ENCODE measurements at regions not wholly inside any gene's neighbourhood (a gene's known extent, or its start where the extent isn't known, plus 50 kb on each side); places are given as distances from the start of the nearest gene placed in this dataset.
"Not testable (repeated sequence)": the region's sequence is repeated elsewhere in the genome, so short reads cannot be mapped to it uniquely, and the experiment has no call there.

DNA sequence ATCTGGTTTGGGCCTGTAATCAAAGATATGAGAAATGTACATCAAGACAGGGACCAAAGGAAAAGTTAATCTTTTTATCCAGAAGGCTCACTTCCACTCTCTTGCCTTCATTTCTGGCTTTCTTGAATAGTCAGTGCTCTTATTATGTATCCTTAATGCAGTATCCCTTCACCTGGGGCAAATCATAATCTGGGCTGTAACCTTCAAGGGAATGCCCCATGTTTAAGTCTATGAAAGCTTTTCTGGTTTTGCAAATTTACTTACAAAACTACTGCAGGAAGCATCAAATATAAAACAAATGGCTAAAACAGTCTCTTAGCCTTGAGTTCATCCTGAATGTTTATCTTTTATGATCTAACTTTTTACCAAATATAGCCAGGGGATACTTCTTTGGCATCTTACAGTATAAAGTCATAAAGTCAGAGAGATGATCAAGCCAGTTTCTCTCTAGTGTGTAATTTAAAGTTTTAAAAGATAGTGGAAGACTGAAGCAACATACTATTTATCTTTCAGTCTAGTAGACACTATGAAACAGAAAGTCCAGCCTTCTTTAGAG is 1214.8 kb downstream of the STIM2 start:
- Histone ChIP-seq H3K9me3 (ENCODE audit: control insufficient read depth in 1 of 2, insufficient read depth in 1 of 2, low read length in 2 of 2) (peaks cover 0 to 9% of the 10 kb centered on the region in 2 experiments), H3K4me1 (ENCODE audit: insufficient read depth, low read length) (no peaks in the 10 kb centered on the region), H3K4me3 (ENCODE audit: low read length) (no peak overlapping the region), H3K36me3 (ENCODE audit: insufficient read depth, low read length) (no peaks in the 10 kb centered on the region), H3K27ac (ENCODE audit: low read depth in 1 of 2, low read length in 2 of 2) (no peak overlapping the region), H3K27me3 (ENCODE audit: control insufficient read depth in 1 of 2, insufficient read depth in 2 of 2, low read length in 2 of 2) (no peaks in the 10 kb centered on the region)
- ATAC-seq (ENCODE audit: poor library complexity) (no peak), DNase-seq (no peak)
- H3K27me3 Mint-ChIP-seq, result no peaks in the 10 kb centered on the region
- CTCF ChIA-PET, result no interaction called here
- POLR2A ChIA-PET, result no interaction called here
- TF ChIP-seq CTCF (IDR thresholded peaks at IDR 0.05), result no peak
- intact Hi-C loops (cut with DNase I, micrococcal nuclease), result no loop called here
- peaks cover 8% of the 10 kb centered on the region for H3K9me3 Mint-ChIP-seq
- no peaks in the 10 kb centered on the region for H3K36me3 Mint-ChIP-seq (ENCODE audit: low read depth)
- H3K27ac Mint-ChIP-seq, result no peak overlapping the region
- no peaks in the 10 kb centered on the region for H3K4me1 Mint-ChIP-seq (ENCODE audit: low read depth)
- H3K4me3 Mint-ChIP-seq, result no peak overlapping the region

GRCh38 chr4:28077203-28077602 is 1216.6 kb downstream of the STIM2 start:
- POLR2A ChIA-PET; intact Hi-C loops (cut with DNase I, micrococcal nuclease); H3K4me1 Mint-ChIP-seq (ENCODE audit: low read depth); H3K36me3 Mint-ChIP-seq (ENCODE audit: low read depth); H3K4me3 ChIP-seq (ENCODE audit: low read length); H3K27ac ChIP-seq (ENCODE audit: low read depth in 1 of 2, low read length in 2 of 2); H3K36me3 ChIP-seq (ENCODE audit: insufficient read depth, low read length); H3K9me3 Mint-ChIP-seq; H3K27ac Mint-ChIP-seq; H3K4me3 Mint-ChIP-seq; H3K4me1 ChIP-seq (ENCODE audit: insufficient read depth, low read length); CTCF ChIA-PET; ATAC-seq (ENCODE audit: poor library complexity); DNase-seq; H3K27me3 Mint-ChIP-seq; H3K27me3 ChIP-seq (ENCODE audit: control insufficient read depth in 1 of 2, insufficient read depth in 2 of 2, low read length in 2 of 2); H3K9me3 ChIP-seq (ENCODE audit: control insufficient read depth in 1 of 2, insufficient read depth in 1 of 2, low read length in 2 of 2): not testable (repeated sequence)

DNA sequence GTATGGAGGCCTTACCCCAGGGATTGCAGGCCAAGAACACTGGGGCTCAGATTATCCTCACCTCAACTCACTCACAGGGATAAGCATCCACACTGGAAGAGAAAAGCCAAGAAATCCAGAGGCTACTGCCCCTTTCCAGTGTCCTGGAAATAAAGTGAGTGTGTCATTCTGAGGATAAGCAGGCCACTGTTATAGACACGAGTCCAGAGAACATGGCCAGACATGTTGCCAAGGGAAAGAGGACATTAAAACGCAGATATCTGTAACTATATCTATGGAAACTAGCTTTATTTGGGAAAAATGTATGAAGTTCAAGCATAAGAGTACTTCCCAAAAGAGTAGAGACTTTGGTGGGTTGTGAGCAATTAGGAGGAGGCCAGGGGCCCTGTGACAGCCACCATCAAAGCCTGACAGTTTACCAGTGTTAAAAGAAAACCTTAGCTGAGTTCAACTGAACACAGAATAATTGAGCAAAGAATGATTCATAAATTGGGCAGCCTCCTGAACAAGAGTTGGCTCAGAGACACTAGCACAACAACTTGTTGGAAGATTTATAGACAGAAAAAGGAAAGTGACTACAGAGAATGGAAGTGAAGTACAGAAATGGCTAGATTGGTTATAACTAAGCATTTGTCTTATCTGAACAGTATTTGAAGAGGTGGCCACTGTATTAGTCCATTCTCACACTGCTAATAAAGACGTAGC is 1222.2 kb downstream of the STIM2 start:
- no peaks in the 10 kb centered on the region for H3K36me3 ChIP-seq (ENCODE audit: insufficient read depth, low read length)
- no peak for TF ChIP-seq CTCF (IDR thresholded peaks at IDR 0.05)
- Mint-ChIP-seq H3K36me3 (ENCODE audit: low read depth) (no peaks in the 10 kb centered on the region), H3K27me3 (no peaks in the 10 kb centered on the region), H3K4me3 (no peak overlapping the region), H3K9me3 (peaks cover 18% of the 10 kb centered on the region), H3K4me1 (ENCODE audit: low read depth) (no peaks in the 10 kb centered on the region), H3K27ac (no peak overlapping the region)
- ChIA-PET POLR2A (no interaction called here), CTCF (no interaction called here)
- no peak for ATAC-seq (ENCODE audit: poor library complexity)
- DNase-seq, result no peak
- H3K27me3 ChIP-seq (ENCODE audit: control insufficient read depth in 1 of 2, insufficient read depth in 2 of 2, low read length in 2 of 2), result no peaks in the 10 kb centered on the region
- H3K4me1 ChIP-seq (ENCODE audit: insufficient read depth, low read length), result no peaks in the 10 kb centered on the region
- intact Hi-C loops (cut with DNase I, micrococcal nuclease), result no loop called here
- H3K9me3 ChIP-seq (ENCODE audit: control insufficient read depth in 1 of 2, insufficient read depth in 1 of 2, low read length in 2 of 2), result peaks cover 3 to 4% of the 10 kb centered on the region in 2 experiments
- no peak overlapping the region for H3K27ac ChIP-seq (ENCODE audit: low read depth in 1 of 2, low read length in 2 of 2)
- H3K4me3 ChIP-seq (ENCODE audit: low read length), result no peak overlapping the region

GRCh38 chr4:28092610-28093009 is 1232.0 kb downstream of the STIM2 start:
- Mint-ChIP-seq H3K36me3 (ENCODE audit: low read depth) (no peaks in the 10 kb centered on the region), H3K4me3 (no peak overlapping the region), H3K9me3 (peaks cover 3% of the 10 kb centered on the region), H3K27me3 (no peaks in the 10 kb centered on the region), H3K4me1 (ENCODE audit: low read depth) (no peaks in the 10 kb centered on the region), H3K27ac (no peak overlapping the region)
- Histone ChIP-seq H3K27ac (ENCODE audit: low read depth in 1 of 2, low read length in 2 of 2) (no peak overlapping the region), H3K36me3 (ENCODE audit: insufficient read depth, low read length) (no peaks in the 10 kb centered on the region), H3K27me3 (ENCODE audit: control insufficient read depth in 1 of 2, insufficient read depth in 2 of 2, low read length in 2 of 2) (no peaks in the 10 kb centered on the region), H3K9me3 (ENCODE audit: control insufficient read depth in 1 of 2, insufficient read depth in 1 of 2, low read length in 2 of 2) (no peaks in the 10 kb centered on the region), H3K4me1 (ENCODE audit: insufficient read depth, low read length) (no peaks in the 10 kb centered on the region), H3K4me3 (ENCODE audit: low read length) (no peak overlapping the region)
- POLR2A ChIA-PET, result no interaction called here
- DNase-seq, result no peak
- CTCF ChIA-PET, result no interaction called here
- no peak for TF ChIP-seq CTCF (IDR thresholded peaks at IDR 0.05)
- ATAC-seq (ENCODE audit: poor library complexity), result no peak
- intact Hi-C loops (cut with DNase I, micrococcal nuclease), result no loop called here

Measured in CD4-positive, alpha-beta T cell (primary cell).